Left lung (tissue), 4 donors: ENCODE measurements at regions not wholly inside any gene's neighbourhood (a gene's known extent, or its start where the extent isn't known, plus 50 kb on each side); places are given as distances from the start of the nearest gene placed in this dataset.

Experiments
- ATAC-seq: fragments of 200-7000 bp; cut with Tn5 transposase; one replicate; pipeline ENCODE4 v1.9.1; 2020; ENCODE audit warnings: moderate library complexity
- DNase-seq, 4 donors: peaks; one replicate each; pipeline ENCODE4 v3.0.0-alpha.2; 2013 to 2020
- H3K27ac ChIP-seq, 2 donors: fragments of 200-600 bp; sonication (generic) in 1 of 2; one replicate each; pipeline versions ENCODE4 v1.5.0 to v1.8.0; 2020 to 2021
- H3K27me3 ChIP-seq, 2 donors: fragments of 200-600 bp; sonication (generic) in 1 of 2; one replicate each; pipeline versions ENCODE4 v1.5.0 to v1.8.0; 2020 to 2021
- H3K36me3 ChIP-seq, 2 donors: fragments of 200-600 bp; sonication (generic) in 1 of 2; one replicate each; pipeline versions ENCODE4 v1.5.0 to v1.8.0; 2020 to 2021
- H3K4me1 ChIP-seq, 2 donors: fragments of 200-600 bp; one replicate each; pipeline ENCODE4 v1.8.0; 2021
- H3K4me3 ChIP-seq, 2 donors: fragments of 200-600 bp; sonication (generic) in 1 of 2; one replicate each; pipeline versions ENCODE4 v1.5.0 to v1.8.0; 2020 to 2021; ENCODE audit warnings: mild to moderate bottlenecking in 1 of 2
- H3K9me3 ChIP-seq, 2 donors: fragments of 200-600 bp; sonication (generic) in 1 of 2; one replicate each; pipeline versions ENCODE4 v1.5.0 to v1.8.0; 2020 to 2021
- CTCF ChIP-seq, 2 donors: fragments of 200-600 bp; sonication (generic) in 1 of 2; IDR thresholded peaks; one replicate each; pipeline versions ENCODE4 v1.5.0 to v1.8.0; 2021; ENCODE audit warnings: antibody characterized with exemption in 2 of 2
- intact Hi-C, 2 donors: fragments of 100-400 bp; cut with DNase I; formaldehyde crosslinking; loops; one replicate each; pipeline versions ENCODE4 v1.11.2 to v1.14.2; 2022
- donor health status: DM: no; HTN: yes; CAD: no.
- donor health status: DM: no; HTN: no; CAD: no.

- Histone ChIP-seq H3K36me3 (no peaks in the 10 kb centered on the region), H3K9me3 (no peaks in the 10 kb centered on the region), H3K27ac (no peak overlapping the region), H3K27me3 (no peaks in the 10 kb centered on the region), H3K4me3 (no peak overlapping the region), H3K4me1 (no peaks in the 10 kb centered on the region)
- no peak for TF ChIP-seq CTCF (IDR thresholded peaks at IDR 0.05)
- DNase-seq = no peak
- ATAC-seq = no peak
- intact Hi-C loops = no loop called here
Observed at GRCh38 chr13:57858376-57858775, 226.8 kb downstream of the PCDH17 start.

- intact Hi-C loops = no loop called here
- TF ChIP-seq CTCF (IDR thresholded peaks at IDR 0.05) = no peak
- DNase-seq (no peak), ATAC-seq (no peak)
- H3K36me3 ChIP-seq = no peaks in the 10 kb centered on the region
- no peaks in the 10 kb centered on the region for H3K27me3 ChIP-seq
- no peak overlapping the region for H3K27ac ChIP-seq
- no peak overlapping the region for H3K4me3 ChIP-seq
- H3K9me3 ChIP-seq = peaks cover 0 to 13% of the 10 kb centered on the region in 2 donors
- no peaks in the 10 kb centered on the region for H3K4me1 ChIP-seq
Observed at GRCh38 chr13:57862879-57863278, 231.3 kb downstream of the PCDH17 start.

- H3K27ac ChIP-seq = no peak overlapping the region
- no peaks in the 10 kb centered on the region for H3K27me3 ChIP-seq
- H3K36me3 ChIP-seq = no peaks in the 10 kb centered on the region
- ATAC-seq = no peak
- no peak for DNase-seq
- H3K4me3 ChIP-seq = no peak overlapping the region
- intact Hi-C loops = no loop called here
- TF ChIP-seq CTCF (IDR thresholded peaks at IDR 0.05) = no peak
- H3K4me1 ChIP-seq = no peaks in the 10 kb centered on the region
- peaks cover 0 to 16% of the 10 kb centered on the region in 2 donors for H3K9me3 ChIP-seq
Observed at GRCh38 chr13:57865600-57866294, 234.2 kb downstream of the PCDH17 start.

- ATAC-seq (no peak), DNase-seq (no peak)
- intact Hi-C loops = no loop called here
- peaks cover 0 to under 1% of the 10 kb centered on the region in 2 donors for H3K9me3 ChIP-seq
- no peak for TF ChIP-seq CTCF (IDR thresholded peaks at IDR 0.05)
- no peaks in the 10 kb centered on the region for H3K27me3 ChIP-seq
- H3K4me3 ChIP-seq = no peak overlapping the region
- no peaks in the 10 kb centered on the region for H3K4me1 ChIP-seq
- H3K36me3 ChIP-seq = no peaks in the 10 kb centered on the region
- H3K27ac ChIP-seq = no peak overlapping the region
Observed at GRCh38 chr13:57874530-57874929, 243.0 kb downstream of the PCDH17 start.

- Histone ChIP-seq H3K27ac (no peak overlapping the region), H3K27me3 (no peaks in the 10 kb centered on the region), H3K9me3 (no peaks in the 10 kb centered on the region), H3K36me3 (no peaks in the 10 kb centered on the region), H3K4me1 (no peaks in the 10 kb centered on the region), H3K4me3 (no peak overlapping the region)
- DNase-seq (no peak), ATAC-seq (no peak)
- intact Hi-C loops = no loop called here
- no peak for TF ChIP-seq CTCF (IDR thresholded peaks at IDR 0.05)
Observed at GRCh38 chr13:57877601-57878000, 246.1 kb downstream of the PCDH17 start.
